Thoracic aorta (tissue), 2 donors: ENCODE measurements at regions not wholly inside any gene's neighbourhood (a gene's known extent, or its start where the extent isn't known, plus 50 kb on each side); places are given as distances from the start of the nearest gene placed in this dataset.

ENCODE experiments used
- ATAC-seq: fragments of 150-250 bp; one replicate; pipeline ENCODE4 v1.8.0; 2017; ENCODE audit warnings: low read depth; ENCODE audit not compliant: insufficient number of reproducible peaks, low FRiP score
- DNase-seq: peaks from one replicate; pipeline ENCODE4 v3.0.0-alpha.2; 2020; ENCODE audit warnings: low spot score
- H3K27ac ChIP-seq, 2 donors: fragments of 200-600 bp; sonication (generic); 1 replicate in 1 of 2; 2 replicates in 1 of 2; pipeline ENCODE4 v1.5.1; 2016; ENCODE audit warnings: mild to moderate bottlenecking in 2 of 2, moderate library complexity in 2 of 2
- H3K27me3 ChIP-seq: fragments of 200-600 bp; sonication (generic); replicated peaks from 2 replicates; pipeline ENCODE4 v1.6.0; 2016; ENCODE audit warnings: mild to moderate bottlenecking; ENCODE audit not compliant: insufficient read depth
- H3K36me3 ChIP-seq: fragments of 200-600 bp; sonication (generic); one replicate; pipeline ENCODE4 v1.5.1; 2016
- H3K4me1 ChIP-seq, 2 donors: fragments of 200-600 bp; sonication (generic); 1 replicate in 1 of 2; 2 replicates in 1 of 2; pipeline versions ENCODE4 v1.5.1 to v1.6.0; 2016; ENCODE audit warnings: low read depth in 2 of 2, mild to moderate bottlenecking in 1 of 2; ENCODE audit not compliant: control insufficient read depth in 1 of 2
- H3K4me3 ChIP-seq: fragments of 200-600 bp; sonication (generic); 2 replicates; pipeline ENCODE4 v1.5.1; 2016; ENCODE audit warnings: mild to moderate bottlenecking
- H3K9me3 ChIP-seq: fragments of 200-600 bp; sonication (generic); 2 replicates; pipeline ENCODE4 v1.5.1; 2016
- CTCF ChIP-seq: fragments of 200-600 bp; sonication (generic); IDR thresholded peaks from one replicate; pipeline ENCODE4 v1.5.1; 2019; ENCODE audit warnings: antibody characterized with exemption

- no peak overlapping the region for H3K27ac ChIP-seq
- H3K4me1 ChIP-seq, result no peaks in the 10 kb centered on the region
- no peaks in the 10 kb centered on the region for H3K9me3 ChIP-seq
- ATAC-seq (no peak), DNase-seq (no peak)
- no peak overlapping the region for H3K4me3 ChIP-seq
- no peaks in the 10 kb centered on the region for H3K27me3 ChIP-seq
- no peak for TF ChIP-seq CTCF
- no peaks in the 10 kb centered on the region for H3K36me3 ChIP-seq
Measured at GRCh38 chr17:34464812-34465211, 101.8 kb upstream of the CCL1 start.

- no peak overlapping the region for H3K4me3 ChIP-seq
- H3K36me3 ChIP-seq, result no peaks in the 10 kb centered on the region
- H3K27ac ChIP-seq, result no peak overlapping the region
- no peaks in the 10 kb centered on the region for H3K4me1 ChIP-seq
- no peak for ATAC-seq
- no peaks in the 10 kb centered on the region for H3K27me3 ChIP-seq
- TF ChIP-seq CTCF, result no peak
- no peaks in the 10 kb centered on the region for H3K9me3 ChIP-seq
- DNase-seq, result no peak
Measured at GRCh38 chr17:34458266-34458665, 95.2 kb upstream of the CCL1 start.

- Histone ChIP-seq H3K27me3 (no peaks in the 10 kb centered on the region), H3K36me3 (no peaks in the 10 kb centered on the region), H3K27ac (no peak overlapping the region), H3K4me3 (no peak overlapping the region), H3K4me1 (no peaks in the 10 kb centered on the region), H3K9me3 (no peaks in the 10 kb centered on the region)
- TF ChIP-seq CTCF, result no peak
- DNase-seq (no peak), ATAC-seq (no peak)
Measured at GRCh38 chr17:34456121-34456520, 93.1 kb upstream of the CCL1 start.

- Histone ChIP-seq H3K36me3 (no peaks in the 10 kb centered on the region), H3K4me3 (no peak overlapping the region), H3K27me3 (no peaks in the 10 kb centered on the region), H3K9me3 (no peaks in the 10 kb centered on the region), H3K4me1 (no peaks in the 10 kb centered on the region), H3K27ac (no peak overlapping the region)
- no peak for DNase-seq
- no peak for ATAC-seq
- TF ChIP-seq CTCF, result no peak
Measured at GRCh38 chr17:34452769-34453168, 89.7 kb upstream of the CCL1 start.

GRCh38 chr17:34451313-34451712, 88.3 kb upstream of the CCL1 start:
- Histone ChIP-seq H3K27ac (no peak overlapping the region), H3K9me3 (no peaks in the 10 kb centered on the region), H3K27me3 (no peaks in the 10 kb centered on the region), H3K4me1 (no peaks in the 10 kb centered on the region), H3K4me3 (no peak overlapping the region), H3K36me3 (no peaks in the 10 kb centered on the region)
- DNase-seq, result no peak
- no peak for TF ChIP-seq CTCF
- no peak for ATAC-seq
